SHP77 (cell line): ENCODE measurements at regions not wholly inside any gene's neighbourhood (a gene's known extent, or its start where the extent isn't known, plus 50 kb on each side); places are given as distances from the start of the nearest gene placed in this dataset.

ENCODE experiments used
- DNase-seq, 2 experiments: peaks; one replicate each; lab custom pipeline; 2025; lab: John Stamatoyannopoulos, UW

DNA sequence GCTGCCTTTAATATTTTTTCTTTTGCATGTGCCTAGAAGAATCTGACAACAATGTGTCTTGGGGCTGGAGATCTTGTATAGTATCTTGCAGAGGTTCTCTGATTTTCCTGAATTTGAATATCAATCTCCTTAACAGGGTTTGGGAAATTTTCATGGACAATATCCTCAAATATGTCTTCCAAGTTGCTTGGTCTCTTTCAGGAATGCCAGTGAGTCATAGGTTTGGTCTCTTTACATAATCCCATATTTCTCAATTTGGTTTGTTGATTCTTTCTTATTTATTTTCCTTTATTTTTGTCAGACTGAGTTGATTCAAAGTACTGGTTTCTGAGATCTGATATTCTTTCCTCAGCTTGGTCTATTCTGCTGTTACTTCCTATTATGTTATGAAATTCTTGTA is 208.7 kb upstream of the GLI3 start:
- DNase-seq, result no peak

DNA sequence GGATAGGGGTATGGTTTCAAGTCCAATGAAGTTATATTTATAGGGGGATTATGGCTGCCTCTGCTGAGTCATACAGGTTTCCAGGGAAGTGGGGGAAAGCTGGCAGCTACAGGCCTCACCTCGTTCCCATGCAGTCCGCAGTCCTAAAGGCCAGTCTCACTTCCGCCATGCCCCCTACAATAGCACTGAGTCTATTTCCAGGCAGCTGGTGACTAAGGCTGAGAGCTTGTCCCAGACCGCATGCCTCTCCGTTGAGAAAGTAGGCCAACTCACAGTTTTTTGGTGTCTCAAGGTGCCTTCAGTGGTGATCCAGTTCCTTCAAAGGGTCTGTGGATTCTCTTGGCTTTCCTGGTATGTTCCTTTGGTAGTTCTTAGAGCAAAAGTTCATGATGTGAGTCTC is 203.9 kb upstream of the GLI3 start:
- DNase-seq, result no peak

DNA sequence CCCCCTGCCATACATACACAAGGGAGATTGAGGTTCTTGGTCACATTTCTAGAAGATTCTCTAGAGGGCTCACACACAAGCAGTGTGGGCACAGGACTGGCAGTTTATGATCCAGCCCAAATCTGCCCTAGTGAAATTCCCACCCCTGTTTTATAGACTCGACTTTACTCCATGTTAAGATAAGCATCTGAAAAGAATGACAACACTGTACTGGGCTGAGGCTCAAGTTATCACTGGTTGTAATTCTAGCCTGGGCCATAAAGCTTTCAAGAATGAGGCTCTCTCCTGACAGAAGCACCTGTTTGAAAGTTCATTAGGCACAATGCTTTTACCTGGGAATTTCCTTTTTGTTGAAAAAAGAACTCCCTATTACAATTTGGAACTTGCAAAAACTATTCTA is 195.6 kb upstream of the GLI3 start:
- DNase-seq, result no peak

DNA sequence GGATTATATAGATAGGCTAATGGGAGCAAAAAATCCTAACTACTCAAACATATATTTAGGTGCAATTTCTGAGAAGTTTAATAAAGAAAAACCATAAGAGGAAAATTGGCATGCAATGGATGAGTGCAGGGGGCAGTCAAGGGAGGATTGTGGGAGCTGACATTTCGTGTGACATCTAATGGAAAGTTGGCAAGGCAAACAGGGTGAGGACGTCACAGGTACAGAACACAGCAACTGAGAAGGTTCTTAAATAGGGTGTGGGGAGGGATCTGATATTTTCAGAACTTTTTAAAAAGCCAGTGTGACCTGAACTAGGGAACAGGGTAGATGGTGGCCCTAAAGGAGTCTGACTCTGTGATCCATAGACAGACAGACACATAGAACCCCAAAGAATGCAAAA is 194.9 kb upstream of the GLI3 start:
- no peak for DNase-seq

DNA sequence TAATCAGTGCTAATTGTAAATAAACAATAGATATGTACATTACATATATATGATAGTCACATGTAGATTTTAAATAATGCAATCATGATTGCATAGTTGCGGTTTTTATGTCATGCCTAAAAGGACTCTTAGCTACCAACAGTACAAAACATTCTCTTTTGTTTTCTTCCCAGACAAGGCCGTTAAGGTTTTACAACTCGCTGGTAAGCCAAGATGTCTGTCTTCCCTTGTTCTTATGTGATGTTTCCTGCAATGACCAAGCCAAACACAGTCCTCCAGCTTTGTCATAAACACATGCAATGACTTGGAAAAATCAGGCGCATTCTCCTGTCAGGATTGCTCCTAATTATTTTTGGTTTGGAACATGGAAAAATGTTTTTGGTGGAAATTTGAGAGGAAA is 192.3 kb upstream of the GLI3 start:
- DNase-seq, result no peak

DNA sequence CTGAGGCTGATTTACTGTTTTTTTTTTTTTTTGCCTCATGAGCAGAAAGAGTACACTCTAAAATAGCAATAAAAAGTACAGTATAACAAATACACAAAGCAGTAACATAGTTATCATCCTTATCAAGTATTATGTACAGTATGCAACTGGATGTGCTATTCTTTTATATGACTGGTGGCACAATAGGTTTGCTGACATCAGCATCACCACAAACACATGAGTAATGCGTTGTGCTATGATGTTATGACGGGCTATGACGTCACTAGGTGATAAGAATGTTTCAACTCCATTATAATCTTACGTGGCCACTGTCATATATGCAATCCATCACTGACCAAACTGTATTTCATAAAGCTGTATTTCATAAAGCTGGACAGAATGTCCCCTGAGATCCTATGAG is 189.2 kb upstream of the GLI3 start:
- DNase-seq, result no peak

DNA sequence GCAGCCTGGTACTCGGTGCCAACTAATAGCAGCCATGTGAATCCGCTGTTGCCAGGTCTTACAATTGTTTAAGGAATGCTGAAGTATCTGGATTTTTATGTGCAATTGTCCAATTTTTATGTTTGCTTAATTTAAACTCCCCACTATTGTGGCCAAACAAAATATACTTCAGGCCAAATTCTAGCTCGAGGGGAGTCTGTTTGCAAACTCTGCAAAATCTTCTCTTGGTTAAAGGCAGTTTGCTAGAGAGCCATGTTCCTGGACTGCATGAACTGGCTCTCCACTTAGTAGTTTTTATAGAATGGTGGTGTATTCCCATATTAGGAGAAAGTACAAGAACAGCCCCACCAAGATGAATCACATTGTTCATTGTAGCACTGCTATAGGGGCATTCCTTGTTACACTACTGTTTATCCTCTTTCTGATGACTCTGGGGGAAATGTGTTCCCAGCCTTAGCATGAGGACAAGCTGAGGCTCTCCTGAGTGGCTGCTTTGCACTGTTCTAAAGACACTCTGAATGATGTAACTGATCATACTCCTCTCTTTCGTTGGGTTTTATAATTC is 178.0 kb upstream of the GLI3 start:
- no peak for DNase-seq

DNA sequence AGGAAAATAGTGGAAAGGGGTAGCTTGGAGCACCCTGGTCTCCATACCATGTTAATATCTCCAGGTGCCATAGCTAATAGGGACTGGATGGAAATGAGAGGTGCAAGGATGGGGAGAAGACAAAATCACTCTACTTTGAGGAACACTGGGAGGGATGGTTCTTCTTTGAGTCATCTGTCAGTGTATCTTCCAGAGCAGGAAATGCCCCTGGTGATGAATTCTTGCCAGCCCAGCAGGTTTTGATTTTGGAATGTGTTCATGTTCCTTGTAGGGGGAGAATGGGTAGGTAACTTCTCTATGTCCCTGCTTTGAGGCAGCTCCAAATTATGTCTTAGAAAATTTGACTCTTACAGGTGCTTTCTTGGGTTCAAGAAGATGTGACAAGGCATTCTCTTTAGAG is 177.0 kb upstream of the GLI3 start:
- DNase-seq, result no peak

DNA sequence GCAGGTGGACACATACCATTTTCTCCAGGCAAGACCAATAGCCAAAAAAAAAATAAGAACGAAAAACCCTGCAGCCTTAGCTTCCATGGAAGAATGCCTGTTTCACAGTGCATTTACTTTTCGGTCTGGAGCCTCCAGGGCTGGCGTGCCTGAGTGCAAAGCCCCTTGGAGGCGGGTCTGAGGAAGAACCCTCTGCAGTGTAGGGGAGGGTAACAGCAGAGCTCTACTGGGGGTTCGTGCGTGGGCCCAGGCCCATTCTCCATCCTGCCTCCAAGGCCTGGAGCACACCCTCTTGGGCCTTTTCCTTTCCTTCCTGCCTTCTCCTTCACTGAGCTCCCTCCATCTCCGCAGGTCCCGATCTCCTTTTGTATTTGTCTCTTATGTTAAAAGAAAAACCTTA is 172.3 kb upstream of the GLI3 start:
- no peak for DNase-seq

DNA sequence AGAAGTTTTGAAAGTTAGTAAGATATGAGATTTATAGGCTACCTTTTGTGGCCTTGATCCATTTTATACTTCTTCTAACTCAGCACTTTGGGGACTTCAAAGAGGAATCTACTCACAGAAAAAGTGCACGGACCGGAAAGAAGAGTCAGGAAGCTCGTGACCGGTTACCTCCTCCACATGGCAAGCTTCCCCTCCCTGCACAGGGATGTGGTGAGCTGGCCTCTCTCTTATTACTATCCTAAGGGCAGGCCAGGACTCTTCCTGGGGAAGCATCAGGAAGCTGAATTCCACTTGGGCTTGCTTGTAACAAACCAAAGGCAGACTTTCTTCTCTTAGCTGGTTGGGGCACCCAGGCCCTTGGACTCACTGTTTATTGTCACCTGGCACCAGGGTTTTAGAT is 170.8 kb upstream of the GLI3 start:
- DNase-seq, result no peak

DNA sequence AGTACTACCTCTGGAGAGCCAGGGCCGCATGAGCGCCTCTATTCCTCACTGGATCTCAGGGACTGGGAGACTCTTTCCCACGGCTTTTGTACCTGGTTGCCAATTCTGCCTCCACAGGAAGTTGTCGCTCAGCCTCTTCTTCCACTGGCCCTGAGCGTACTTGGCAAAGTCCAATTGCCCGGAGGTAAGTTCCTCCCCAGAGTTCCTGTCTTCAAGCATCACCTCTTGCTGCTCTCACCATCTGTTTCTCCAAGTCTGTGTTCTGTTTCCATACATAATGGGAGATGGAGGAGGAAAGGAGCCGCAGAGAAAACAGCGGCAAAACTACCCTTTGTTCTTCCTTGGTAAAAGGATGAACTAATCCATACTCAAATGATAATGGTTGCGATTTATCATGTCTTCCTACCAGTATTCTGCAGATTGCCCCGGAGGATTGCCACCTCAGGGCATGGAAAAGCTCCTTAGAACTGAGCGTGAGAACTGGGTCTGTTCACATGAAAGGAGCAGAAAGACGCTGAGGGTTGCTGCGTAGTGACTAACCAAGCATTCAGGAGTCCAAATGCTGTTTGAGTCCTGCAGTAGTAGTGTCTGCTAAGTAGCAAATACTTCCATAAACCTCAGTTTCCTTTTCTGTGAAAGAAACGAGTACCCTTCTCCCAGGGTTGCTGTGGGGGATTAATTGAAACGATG is 170.2 kb upstream of the GLI3 start:
- no peak for DNase-seq

DNA sequence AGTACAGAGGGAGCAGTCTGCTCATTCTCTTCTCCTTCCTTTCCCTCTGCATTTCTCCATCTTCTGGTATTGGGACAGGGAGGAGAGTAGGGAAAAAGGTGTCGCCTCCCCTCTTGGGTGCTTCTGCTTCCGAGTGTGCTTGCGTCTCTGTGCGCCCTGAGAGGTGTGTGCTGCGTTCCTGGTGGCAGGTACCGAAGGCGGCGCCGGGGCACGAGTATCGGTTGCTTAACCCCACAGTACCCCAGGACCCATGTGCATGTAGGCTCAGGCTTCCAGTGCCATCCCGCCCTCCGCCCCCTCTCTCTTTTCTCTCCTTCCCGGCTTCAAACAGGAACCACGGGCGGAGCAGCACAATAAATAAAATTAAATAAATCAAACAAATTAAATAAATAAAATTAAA is 169.3 kb upstream of the GLI3 start:
- DNase-seq, result no peak

DNA sequence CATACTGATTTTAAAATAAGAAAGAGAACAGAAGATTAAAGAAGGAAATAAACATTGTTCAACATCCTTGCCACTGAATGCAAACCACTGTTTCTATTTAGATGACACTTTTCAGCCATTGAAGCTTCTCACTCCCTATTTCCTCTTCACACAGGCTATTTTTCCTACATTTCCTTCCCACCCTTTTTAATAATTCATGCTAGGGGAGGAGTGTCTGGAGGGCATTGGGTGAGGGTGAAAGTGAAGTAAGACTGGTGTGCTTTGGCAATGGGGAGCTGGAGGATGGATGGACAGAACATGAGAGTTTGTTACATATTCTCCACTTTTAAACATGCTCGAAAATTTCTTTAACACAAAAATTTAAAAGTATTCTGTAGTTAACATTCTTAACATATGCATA is 168.8 kb upstream of the GLI3 start:
- no peak for DNase-seq

DNA sequence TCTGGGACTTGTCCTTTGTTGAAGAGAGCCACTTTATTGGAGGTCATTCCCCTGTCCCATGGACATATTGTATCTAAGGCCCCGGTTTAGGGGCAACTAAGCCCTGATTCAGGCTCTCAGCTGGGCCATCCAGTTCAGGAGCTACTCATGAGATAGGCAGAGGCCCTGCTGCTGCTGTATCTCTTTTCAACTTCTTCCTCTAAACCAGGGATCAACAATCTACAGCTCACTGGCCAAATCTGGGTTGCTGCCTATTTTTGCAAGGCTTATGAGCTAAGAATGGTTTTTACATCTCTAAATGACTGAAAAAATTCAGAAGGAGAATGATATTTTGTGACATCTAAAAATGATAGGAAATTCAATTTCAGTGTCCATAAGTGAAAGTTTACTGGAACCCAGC is 166.8 kb upstream of the GLI3 start:
- DNase-seq, result no peak

DNA sequence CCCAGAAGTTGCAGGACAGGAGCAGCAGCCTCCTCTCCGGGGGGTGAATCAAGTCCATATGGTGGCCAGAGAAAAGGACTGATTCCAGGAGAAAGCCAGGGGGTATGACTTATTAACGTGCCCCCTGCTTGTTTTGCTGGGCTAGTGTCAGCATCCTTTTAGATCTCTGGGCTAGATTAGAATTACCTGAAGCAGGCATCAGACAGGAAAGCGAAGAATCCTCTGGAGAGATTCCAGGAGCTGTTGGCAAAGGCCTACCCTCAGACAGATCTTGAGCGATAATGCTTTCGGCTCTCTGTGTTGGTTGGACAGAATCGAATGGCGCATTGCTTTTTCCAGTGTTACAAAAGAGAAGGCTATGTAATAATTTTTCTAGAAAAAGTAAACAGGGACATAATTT is 164.0 kb upstream of the GLI3 start:
- no peak for DNase-seq

DNA sequence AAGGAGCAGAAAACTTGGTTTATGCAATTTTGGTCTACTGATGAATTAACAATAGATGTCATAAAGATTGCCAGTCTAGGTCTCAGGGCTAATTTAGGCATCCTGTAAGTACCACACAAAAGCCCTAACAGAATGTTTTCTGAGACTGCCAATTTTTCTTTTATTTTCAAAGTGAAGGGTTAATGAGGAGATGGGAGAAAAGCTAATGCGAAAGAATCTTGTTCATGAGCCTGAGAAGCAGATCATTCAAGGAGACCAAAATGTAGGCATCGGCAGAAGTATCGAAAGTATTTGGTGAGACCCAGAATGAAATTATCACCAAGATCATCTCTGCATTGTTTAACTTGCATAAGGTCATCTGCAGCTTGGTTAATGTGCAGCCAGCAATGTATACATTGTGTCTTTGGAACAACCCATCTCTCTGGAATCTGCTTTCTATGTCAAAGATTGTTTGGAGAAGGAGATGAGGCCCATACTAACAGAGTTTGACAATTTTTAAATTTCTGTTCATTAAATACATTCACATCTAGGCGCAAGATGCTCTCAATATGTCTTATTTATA is 163.3 kb upstream of the GLI3 start:
- DNase-seq, result no peak

DNA sequence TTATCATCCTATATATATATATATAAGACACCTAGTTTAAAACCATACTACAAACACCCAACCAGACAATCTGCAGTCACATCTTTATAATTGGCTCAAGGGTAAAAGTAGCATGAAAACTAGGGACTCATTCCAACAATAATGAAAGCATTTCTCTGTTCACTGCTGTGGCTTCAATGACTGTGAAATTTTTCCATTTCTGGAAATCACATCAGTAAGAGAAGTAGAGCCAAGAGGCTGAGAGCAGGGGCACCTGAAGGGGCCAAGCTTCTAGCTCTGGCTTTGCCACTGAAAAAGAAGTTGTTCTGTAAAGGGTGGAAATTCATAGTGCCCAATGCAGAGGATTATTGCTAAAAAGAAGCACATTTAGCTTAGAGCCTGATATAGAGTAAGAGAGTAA is 158.6 kb upstream of the GLI3 start:
- no peak for DNase-seq

DNA sequence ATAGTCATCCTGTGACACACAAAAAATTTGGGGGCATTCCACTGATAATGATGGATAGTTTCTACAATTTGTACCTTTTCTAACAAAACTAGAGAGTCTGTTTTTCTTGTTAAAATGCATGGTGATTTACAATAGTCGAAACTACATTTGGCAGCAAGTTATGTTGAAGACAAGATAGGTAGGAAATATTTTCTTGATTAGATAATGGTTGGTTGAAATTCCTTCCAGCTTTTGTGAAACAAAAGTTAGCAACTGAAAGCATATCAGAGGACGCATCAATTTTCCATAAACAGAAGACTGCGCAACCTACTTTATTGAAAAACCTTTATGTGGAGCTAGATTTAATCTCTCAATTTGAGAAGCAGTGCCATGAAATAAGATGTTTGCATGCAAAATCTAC is 155.8 kb upstream of the GLI3 start:
- DNase-seq, result no peak

DNA sequence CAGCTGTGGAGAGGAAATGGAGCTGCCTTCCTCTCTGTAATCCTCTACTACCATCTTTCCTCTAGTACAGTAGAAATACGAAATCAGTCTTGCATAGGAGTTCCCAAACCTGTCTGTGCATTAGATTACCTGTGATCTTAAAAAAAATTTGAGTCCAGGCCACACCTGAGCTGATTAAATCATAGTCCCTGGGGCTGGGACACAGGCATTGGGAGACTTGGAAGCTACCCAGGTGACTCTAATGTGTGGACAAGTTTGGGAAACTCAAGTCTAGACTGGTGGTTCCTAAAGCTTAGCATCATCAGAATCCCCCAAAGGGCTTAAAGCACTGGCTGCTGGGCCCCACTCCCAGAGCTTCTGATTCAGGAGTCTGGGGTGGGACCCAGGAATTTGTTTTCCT is 152.7 kb upstream of the GLI3 start:
- DNase-seq, result no peak

DNA sequence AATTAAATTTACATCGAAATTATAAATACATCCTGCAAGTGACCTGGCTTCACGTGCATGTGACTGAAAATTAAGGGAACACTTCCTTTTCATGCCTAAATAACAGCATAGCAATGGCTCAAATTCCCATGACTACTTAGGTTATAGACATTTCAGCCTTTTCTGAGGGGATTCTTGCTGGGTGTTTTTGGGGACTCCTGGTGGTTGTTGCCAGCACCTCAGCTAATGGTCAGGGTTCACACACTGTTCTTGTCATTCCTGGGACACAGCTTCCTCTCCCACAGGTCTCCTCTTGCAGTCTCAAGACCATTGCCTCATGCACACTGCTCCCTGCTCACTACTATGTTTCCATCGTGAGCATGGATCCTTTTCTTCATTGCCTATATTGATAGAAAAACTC is 148.9 kb upstream of the GLI3 start:
- no peak for DNase-seq

DNA sequence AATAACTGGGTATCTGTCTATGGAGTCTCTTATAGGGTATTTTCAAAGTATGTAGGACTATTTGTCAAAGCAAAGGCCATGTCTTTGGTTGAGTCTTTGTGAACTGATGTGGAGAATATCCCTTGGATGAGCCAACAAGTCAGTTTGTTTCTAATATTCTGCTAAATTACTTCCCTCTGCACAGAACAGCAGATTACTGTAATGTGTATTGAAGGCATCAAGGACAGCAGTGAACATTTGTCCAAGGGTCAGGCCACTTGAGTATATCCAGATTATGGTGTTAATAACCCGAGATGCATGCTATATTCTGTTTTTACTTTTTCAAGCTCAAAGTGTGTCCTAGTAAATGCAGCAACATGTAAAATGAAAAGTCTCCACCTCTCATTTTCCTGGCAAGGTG is 144.2 kb upstream of the GLI3 start:
- DNase-seq, result no peak

DNA sequence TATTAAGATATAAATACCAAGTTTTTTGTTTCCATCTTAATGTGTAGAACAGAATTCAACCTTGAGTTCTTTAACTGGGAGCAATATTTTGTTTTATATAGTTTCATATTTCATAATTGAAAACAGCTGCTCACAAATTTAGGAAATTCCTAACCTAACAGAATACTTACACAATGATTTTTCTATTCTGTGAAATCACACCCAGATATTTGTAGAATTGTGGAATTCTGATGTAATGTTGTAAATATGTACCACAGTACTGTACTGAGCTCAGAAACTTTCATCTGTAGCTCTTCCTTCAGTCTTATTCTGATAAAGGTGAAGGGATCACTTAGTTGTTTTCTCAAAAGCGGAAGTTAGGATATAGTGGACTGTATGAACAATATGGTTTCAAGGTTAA is 143.4 kb upstream of the GLI3 start:
- DNase-seq, result no peak

DNA sequence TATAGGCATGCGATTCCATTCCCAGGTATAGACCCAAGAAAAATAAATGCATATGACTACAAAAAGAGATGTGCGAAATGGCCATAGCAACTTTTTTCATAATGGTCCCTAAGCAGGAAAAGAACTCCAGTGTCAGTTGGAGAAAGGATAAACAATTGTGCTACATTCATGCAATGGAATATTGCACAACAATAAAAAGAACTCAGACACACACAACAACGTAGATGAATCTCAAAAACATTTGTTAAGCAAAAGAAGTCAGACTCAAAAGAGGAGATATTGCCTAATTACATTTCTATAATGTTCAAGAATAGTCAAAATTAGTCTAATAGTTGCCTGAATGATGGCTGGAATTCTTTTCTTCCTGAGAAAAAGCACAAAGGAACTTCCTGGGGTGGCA is 141.1 kb upstream of the GLI3 start:
- DNase-seq, result no peak

DNA sequence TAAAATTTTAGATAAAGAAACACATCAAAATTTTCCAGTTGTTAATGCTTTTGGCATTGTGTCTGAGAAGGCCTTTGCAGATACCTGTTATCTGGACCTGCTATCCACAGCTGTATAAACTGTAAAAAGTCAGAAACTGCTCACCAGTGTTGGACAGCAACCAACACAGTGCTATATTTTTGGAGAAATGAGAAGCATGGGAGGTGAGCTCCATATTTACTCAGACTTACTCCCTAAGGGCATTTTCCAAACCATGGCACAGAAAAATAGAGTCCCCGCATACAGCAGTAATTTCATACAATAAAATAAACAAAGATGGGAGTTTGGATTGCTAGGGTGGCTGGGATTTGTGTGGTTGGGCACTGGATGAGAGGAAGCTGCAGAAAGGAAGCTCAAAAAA is 136.3 kb upstream of the GLI3 start:
- DNase-seq, result no peak
